Stomach (tissue), 4 donors: ENCODE measurements at regions not wholly inside any gene's neighbourhood (a gene's known extent, or its start where the extent isn't known, plus 50 kb on each side); places are given as distances from the start of the nearest gene placed in this dataset.

Source experiments
- CTCF ChIP-seq, 7 experiments: fragments of 450-650 bp in 4 of 7; fragments of 200-600 bp in 3 of 7; sonication (generic) in 3 of 7; IDR thresholded peaks; one replicate each; pipeline ENCODE4 v1.5.1; 2016 to 2019; ENCODE audit warnings: antibody characterized with exemption in 7 of 7, control low read depth in 2 of 7, mild to moderate bottlenecking in 1 of 7
- POLR2AphosphoS5 ChIP-seq, 3 donors: sonication (generic); formaldehyde crosslinking; IDR thresholded peaks; one replicate each; pipeline ENCODE4 v1.6.1; 2016; ENCODE audit warnings: antibody characterized with exemption in 3 of 3

GRCh38 chr5:159453209-159453608, 122.9 kb upstream of the IL12B start:
- no peak for TF ChIP-seq CTCF (IDR thresholded peaks at IDR 0.05)
- TF ChIP-seq POLR2AphosphoS5 (IDR thresholded peaks at IDR 0.05): no peak
